Heart left ventricle (tissue), 16 donors: ENCODE measurements at regions not wholly inside any gene's neighbourhood (a gene's known extent, or its start where the extent isn't known, plus 50 kb on each side); places are given as distances from the start of the nearest gene placed in this dataset.

Source experiments
- ATAC-seq, 4 donors: fragments of 200-7000 bp; cut with Tn5 transposase; one replicate each; pipeline ENCODE4 v1.9.1; 2020 to 2022; ENCODE audit warnings: moderate library complexity in 4 of 4, mild to moderate bottlenecking in 3 of 4, moderate number of reproducible peaks in 1 of 4
- DNase-seq, 5 donors: peaks; one replicate each; pipeline ENCODE4 v3.0.0-alpha.2; 2020
- H3K27ac ChIP-seq, 12 donors: fragments of 200-600 bp; sonication (generic) in 4 of 12; one replicate each; pipeline versions ENCODE4 v1.5.0 to v1.8.0; 2016 to 2022; ENCODE audit warnings: mild to moderate bottlenecking in 2 of 12
- H3K27me3 ChIP-seq, 9 donors: fragments of 200-600 bp; sonication (generic) in 2 of 9; one replicate each; pipeline versions ENCODE4 v1.5.1 to v1.8.0; 2016 to 2022; ENCODE audit warnings: mild to moderate bottlenecking in 3 of 9
- H3K36me3 ChIP-seq, 9 donors: fragments of 200-600 bp; sonication (generic) in 2 of 9; one replicate each; pipeline versions ENCODE4 v1.5.0 to v1.8.0; 2018 to 2022; ENCODE audit warnings: mild to moderate bottlenecking in 2 of 9
- H3K4me1 ChIP-seq, 12 donors: fragments of 200-600 bp; sonication (generic) in 4 of 12; one replicate each; pipeline versions ENCODE4 v1.5.0 to v1.8.0; 2016 to 2022; ENCODE audit warnings: mild to moderate bottlenecking in 3 of 12
- H3K4me3 ChIP-seq, 12 donors: fragments of 200-600 bp; sonication (generic) in 4 of 12; one replicate each; pipeline versions ENCODE4 v1.5.0 to v1.8.0; 2017 to 2022; ENCODE audit warnings: mild to moderate bottlenecking in 9 of 12, moderate library complexity in 4 of 12
- H3K9me3 ChIP-seq, 12 donors: fragments of 200-600 bp; sonication (generic) in 4 of 12; one replicate each; pipeline versions ENCODE4 v1.5.0 to v1.8.0; 2016 to 2022; ENCODE audit warnings: mild to moderate bottlenecking in 1 of 12
- CTCF ChIP-seq, 12 donors: fragments of 200-600 bp; sonication (generic) in 4 of 12; IDR thresholded peaks; one replicate each; pipeline versions ENCODE4 v1.5.0 to v1.8.0; 2018 to 2022; ENCODE audit warnings: antibody characterized with exemption in 12 of 12, mild to moderate bottlenecking in 5 of 12
- POLR2A ChIP-seq, 2 donors: fragments of 450-650 bp; IDR thresholded peaks; one replicate each; pipeline ENCODE4 v1.6.1; 2017; ENCODE audit warnings: antibody characterized with exemption in 2 of 2, mild to moderate bottlenecking in 2 of 2, moderate library complexity in 2 of 2
- WGBS, 4 donors: extraction: QIAGEN DNeasy Blood & Tissue Kit in 2 of 4; methylation state at CpG; one replicate each; pipeline versions ENCODE4 v1.1.5 to v1.1.7; 2013 to 2018; 5-methylcytosine and 5-hydroxymethylcytosine counted together
- intact Hi-C, 10 donors: fragments of 100-400 bp; cut with DNase I; formaldehyde crosslinking; loops; one replicate each; pipeline versions ENCODE4 v1.11.1 to v1.14.2; 2022
- donor health status: ischemic (EF 13 %, LVEDD 7.1; RV severe dilation, severe dysfunction).
- donor health status: healthy with polysubstance abuse.
- donor health status: DM: no; HTN: yes; CAD: no.
- donor health status: DM: no; HTN: no; CAD: no.
- donor health status: ischemic (EF 25% LVEDD 6.9; RV normal size, moderate dysfunction).
- donor health status: ischemic (EF 25% LVEDD 5.7; RV mildly dilated, moderate dysfunction).
- donor health status: healthy.
- donor health status: DM: yes; HTN: yes; CAD: no.
- donor health status: ischemic (EF 35%, LVEDD 5.7; RV mildly dilated, moderate dysfunction).
- donor health status: nonischemic (EF 11% LVEDD 7.7; RV severe dilation, severe dysfunction).
- donor health status: DM: yes; HTN: yes; CAD: no.
- donor health status: PGD.
- donor health status: ischemic (EF 29% LVEDD 5.4; RV normal size, mild dysfunction).
- donor health status: nonischemic (EF 23%, LVEDD 6.1; RV moderate dilation, normal function).

GRCh38 chr1:230584660-230585059 lies 57.6 kb upstream of the COG2 start:
- no peaks in the 10 kb centered on the region for H3K36me3 ChIP-seq
- intact Hi-C loops: no loop called here
- no peak overlapping the region for H3K4me3 ChIP-seq
- H3K27ac ChIP-seq: no peak overlapping the region
- no peaks in the 10 kb centered on the region for H3K27me3 ChIP-seq
- no peak for DNase-seq
- ATAC-seq: no peak
- H3K4me1 ChIP-seq: no peaks in the 10 kb centered on the region
- peaks cover 0 to 15% (median 0%) of the 10 kb centered on the region in 12 donors for H3K9me3 ChIP-seq
- no peak for TF ChIP-seq CTCF (IDR thresholded peaks at IDR 0.05)
- no peak for TF ChIP-seq POLR2A (IDR thresholded peaks at IDR 0.05)

- no peak for ATAC-seq
- no peak overlapping the region for H3K27ac ChIP-seq
- H3K4me3 ChIP-seq: no peak overlapping the region
- no peaks in the 10 kb centered on the region for H3K4me1 ChIP-seq
- TF ChIP-seq POLR2A (IDR thresholded peaks at IDR 0.05): no peak
- TF ChIP-seq CTCF (IDR thresholded peaks at IDR 0.05): no peak
- no peak for DNase-seq
- H3K9me3 ChIP-seq: peaks cover 0 to 15% (median 0%) of the 10 kb centered on the region in 12 donors
- no peaks in the 10 kb centered on the region for H3K36me3 ChIP-seq
- 81 to 85% (median 83%) methylated on average over 15 to 19 of the region's 19 CpGs for WGBS, 4 donors
- intact Hi-C loops: no loop called here
- peaks cover 0 to 2% (median 0%) of the 10 kb centered on the region in 9 donors for H3K27me3 ChIP-seq
Observed at GRCh38 chr1:230581446-230582079, 60.7 kb upstream of the COG2 start.

GRCh38 chr1:230578616-230579015 lies 63.7 kb upstream of the COG2 start:
- peaks cover 0 to 5% (median 0%) of the 10 kb centered on the region in 12 donors for H3K9me3 ChIP-seq

GRCh38 chr1:230577537-230577936 lies 64.7 kb upstream of the COG2 start:
- Histone ChIP-seq H3K9me3 (peaks cover 0 to 5% (median 0%) of the 10 kb centered on the region in 12 donors), H3K27me3 (peaks cover 0 to 2% (median 0%) of the 10 kb centered on the region in 9 donors), H3K27ac (no peak overlapping the region), H3K4me1 (peaks cover 0 to 7% (median 0%) of the 10 kb centered on the region in 12 donors), H3K4me3 (no peak overlapping the region), H3K36me3 (no peaks in the 10 kb centered on the region)
- no peak for ATAC-seq
- intact Hi-C loops: no loop called here
- no peak for DNase-seq
- TF ChIP-seq CTCF (IDR thresholded peaks at IDR 0.05) (no peak), POLR2A (IDR thresholded peaks at IDR 0.05) (no peak)
- WGBS, 4 donors: 69 to 79% (median 70%) methylated on average over 3 of the region's 3 CpGs

More at GRCh38 chr1:230578616-230579015, 63.7 kb upstream of the COG2 start:
- Histone ChIP-seq H3K27me3 (peaks cover 0 to 2% (median 0%) of the 10 kb centered on the region in 9 donors), H3K36me3 (no peaks in the 10 kb centered on the region), H3K4me3 (no peak overlapping the region), H3K27ac (no peak overlapping the region), H3K4me1 (no peaks in the 10 kb centered on the region)
- TF ChIP-seq CTCF (IDR thresholded peaks at IDR 0.05) (no peak), POLR2A (IDR thresholded peaks at IDR 0.05) (no peak)
- ATAC-seq (no peak), DNase-seq (no peak)
- WGBS, 4 donors: 64 to 75% (median 75%) methylated on average over 4 of the region's 4 CpGs
- intact Hi-C loops: no loop called here
